ENCODE measurements at regions not wholly inside any gene's neighbourhood (a gene's known extent, or its start where the extent isn't known, plus 50 kb on each side); places are given as distances from the start of the nearest gene placed in this dataset.

GRCh38 chr5:5700549-5700948 lies 278.1 kb downstream of the ICE1 start:
- Histone ChIP-seq H3K27me3 (ENCODE audit: insufficient read depth, poor library complexity, severe bottlenecking) (no peaks in the 10 kb centered on the region), H3K27ac (replicated peaks) (no peak overlapping the region), H3K4me3 (replicated peaks; ENCODE audit: insufficient read depth, low read length) (no peak overlapping the region)
- DNase-seq (ENCODE audit: low read depth in 1 of 2, low spot score in 1 of 2), result no peak
- TF ChIP-seq POLR2AphosphoS5 (IDR thresholded peaks at IDR 0.05; ENCODE audit: low read depth) (no peak), REST (IDR thresholded peaks at IDR 0.05; ENCODE audit: insufficient replicate concordance, low read depth) (no peak), GABPA (IDR thresholded peaks at IDR 0.05; ENCODE audit: low read depth) (no peak), CTCF (IDR thresholded peaks at IDR 0.05; ENCODE audit: insufficient read depth, low read length) (no peak), SPI1 (IDR thresholded peaks at IDR 0.05; ENCODE audit: borderline replicate concordance, low read depth) (no peak)

GRCh38 chr5:5699062-5699461 lies 276.6 kb downstream of the ICE1 start:
- Histone ChIP-seq H3K27ac (replicated peaks) (no peak overlapping the region), H3K4me3 (replicated peaks; ENCODE audit: insufficient read depth, low read length) (no peak overlapping the region), H3K27me3 (ENCODE audit: insufficient read depth, poor library complexity, severe bottlenecking) (no peaks in the 10 kb centered on the region)
- no peak for DNase-seq (ENCODE audit: low read depth in 1 of 2, low spot score in 1 of 2)
- TF ChIP-seq SPI1 (IDR thresholded peaks at IDR 0.05; ENCODE audit: borderline replicate concordance, low read depth), result no peak
- TF ChIP-seq CTCF (IDR thresholded peaks at IDR 0.05; ENCODE audit: insufficient read depth, low read length), result no peak
- TF ChIP-seq REST (IDR thresholded peaks at IDR 0.05; ENCODE audit: insufficient replicate concordance, low read depth), result no peak
- no peak for TF ChIP-seq GABPA (IDR thresholded peaks at IDR 0.05; ENCODE audit: low read depth)
- no peak for TF ChIP-seq POLR2AphosphoS5 (IDR thresholded peaks at IDR 0.05; ENCODE audit: low read depth)

- H3K27ac ChIP-seq (replicated peaks), result no peak overlapping the region
- no peak for DNase-seq (ENCODE audit: low read depth in 1 of 2, low spot score in 1 of 2)
- TF ChIP-seq REST (IDR thresholded peaks at IDR 0.05; ENCODE audit: insufficient replicate concordance, low read depth) (no peak), GABPA (IDR thresholded peaks at IDR 0.05; ENCODE audit: low read depth) (no peak), CTCF (IDR thresholded peaks at IDR 0.05; ENCODE audit: insufficient read depth, low read length) (no peak), SPI1 (IDR thresholded peaks at IDR 0.05; ENCODE audit: borderline replicate concordance, low read depth) (no peak), POLR2AphosphoS5 (IDR thresholded peaks at IDR 0.05; ENCODE audit: low read depth) (no peak)
- H3K4me3 ChIP-seq (replicated peaks; ENCODE audit: insufficient read depth, low read length), result no peak overlapping the region
- H3K27me3 ChIP-seq (ENCODE audit: insufficient read depth, poor library complexity, severe bottlenecking), result no peaks in the 10 kb centered on the region
Observed at GRCh38 chr5:5695266-5695665, 272.8 kb downstream of the ICE1 start.

Data from HL-60 (cell line).